Fibroblast of lung (primary cell): ENCODE measurements at regions not wholly inside any gene's neighbourhood (a gene's known extent, or its start where the extent isn't known, plus 50 kb on each side); places are given as distances from the start of the nearest gene placed in this dataset.

Source experiments
- DNase-seq, 2 donors: peaks; one replicate each; pipeline versions ENCODE4 v3.0.0 to v3.0.0-alpha.2; 2010; ENCODE audit warnings: low read depth in 2 of 2
- H2AFZ ChIP-seq: 2 replicates; pipeline ENCODE4 v1.5.1; 2012; ENCODE audit warnings: low read length, control low read depth, inconsistent platforms
- H3K27ac ChIP-seq: 2 replicates; pipeline ENCODE4 v1.5.1; 2011; ENCODE audit warnings: low read length, control low read depth; ENCODE audit not compliant: insufficient read depth
- H3K27me3 ChIP-seq: 2 replicates; pipeline ENCODE4 v1.5.1; 2011; ENCODE audit warnings: mild to moderate bottlenecking, low read length; ENCODE audit not compliant: control insufficient read depth, insufficient read depth
- H3K36me3 ChIP-seq: 2 replicates; pipeline ENCODE4 v1.5.1; 2011; ENCODE audit warnings: low read length; ENCODE audit not compliant: control insufficient read depth, insufficient read depth
- H3K4me1 ChIP-seq: 2 replicates; pipeline ENCODE4 v1.5.1; 2011; ENCODE audit warnings: low read length; ENCODE audit not compliant: control insufficient read depth, insufficient read depth; ENCODE audit errors: extremely low read depth
- H3K4me2 ChIP-seq: 2 replicates; pipeline ENCODE4 v1.5.1; 2011; ENCODE audit warnings: low read length, control low read depth; ENCODE audit not compliant: insufficient read depth; ENCODE audit errors: extremely low read depth
- H3K4me3 ChIP-seq, 4 experiments: fragments of 200-600 bp in 1 of 4; sonication (generic) in 1 of 4; replicated peaks in 1 of 4; 2 replicates each; pipeline ENCODE4 v1.5.1; 2011 to 2016; ENCODE audit warnings: low read length in 4 of 4, low read depth in 3 of 4, mild to moderate bottlenecking in 3 of 4, control low read depth in 2 of 4, inconsistent platforms in 1 of 4, mixed read lengths in 1 of 4; ENCODE audit not compliant: insufficient read depth in 1 of 4; ENCODE audit errors: control extremely low read depth in 1 of 4
- H3K79me2 ChIP-seq: 2 replicates; pipeline ENCODE4 v1.5.1; 2012; ENCODE audit warnings: mild to moderate bottlenecking, low read length, inconsistent platforms; ENCODE audit not compliant: control insufficient read depth, insufficient read depth
- H3K9ac ChIP-seq: 2 replicates; pipeline ENCODE4 v1.5.1; 2011; ENCODE audit warnings: mild to moderate bottlenecking, low read length, control low read depth; ENCODE audit not compliant: insufficient read depth
- H3K9me3 ChIP-seq: 2 replicates; pipeline ENCODE4 v1.5.1; 2012; ENCODE audit warnings: low read depth, low read length; ENCODE audit not compliant: control insufficient read depth, insufficient read depth
- H4K20me1 ChIP-seq: 2 replicates; pipeline ENCODE4 v1.5.1; 2011; ENCODE audit warnings: low read length; ENCODE audit not compliant: control insufficient read depth, insufficient read depth; ENCODE audit errors: extremely low read depth
- CTCF ChIP-seq, 2 donors: IDR thresholded peaks in 1 of 2; conservative IDR thresholded peaks in 1 of 2; 1 replicate in 1 of 2; 2 replicates in 1 of 2; pipeline ENCODE4 v1.5.1; 2011 to 2012; ENCODE audit warnings: low read length in 2 of 2, control low read depth in 1 of 2, inconsistent platforms in 1 of 2, low read depth in 1 of 2, mild to moderate bottlenecking in 1 of 2
- EZH2 ChIP-seq: IDR thresholded peaks from 2 replicates; pipeline ENCODE4 v1.5.1; 2012; ENCODE audit warnings: low read length, control low read depth, mild to moderate bottlenecking; ENCODE audit errors: missing control alignments

- no peaks in the 10 kb centered on the region for H4K20me1 ChIP-seq
- no peak for TF ChIP-seq EZH2
- TF ChIP-seq CTCF (conservative IDR thresholded peaks at IDR 0.05 in 1 of 2, IDR thresholded peaks at IDR 0.05 in 1 of 2; ENCODE audit: low read depth in 1 of 2, low read length in 2 of 2): no peak
Measured at GRCh38 chr16:64295466-64295865, 826.4 kb downstream of the CDH11 start.

DNA sequence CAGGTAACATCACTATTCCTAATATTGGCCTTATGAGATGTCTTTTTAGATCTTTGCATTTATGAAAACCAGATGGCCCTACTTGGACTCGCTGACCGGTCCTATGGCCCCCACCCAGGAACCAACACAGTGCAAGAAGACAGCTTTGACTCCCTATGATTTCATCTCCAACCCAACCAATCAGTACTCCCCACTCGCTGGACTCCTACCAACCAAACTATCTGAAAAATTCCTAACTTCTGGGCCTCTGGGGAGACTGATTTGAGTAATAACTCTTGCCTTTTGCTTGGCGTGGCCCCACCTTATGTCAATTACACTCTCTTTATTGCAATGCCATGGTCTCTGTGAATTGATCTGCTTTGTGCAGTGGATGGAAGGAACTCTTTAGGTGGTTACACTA lies 828.9 kb downstream of the CDH11 start:
- no peaks in the 10 kb centered on the region for H3K4me1 ChIP-seq
- H3K36me3 ChIP-seq: no peaks in the 10 kb centered on the region
- no peak overlapping the region for H3K27ac ChIP-seq
- H4K20me1 ChIP-seq: no peaks in the 10 kb centered on the region
- H2AFZ ChIP-seq: no peak overlapping the region
- H3K9me3 ChIP-seq: no peaks in the 10 kb centered on the region
- no peak overlapping the region for H3K9ac ChIP-seq
- no peak overlapping the region for H3K4me3 ChIP-seq
- no peaks in the 10 kb centered on the region for H3K79me2 ChIP-seq
- no peaks in the 10 kb centered on the region for H3K27me3 ChIP-seq
- no peak for TF ChIP-seq CTCF (conservative IDR thresholded peaks at IDR 0.05 in 1 of 2, IDR thresholded peaks at IDR 0.05 in 1 of 2; ENCODE audit: low read depth in 1 of 2, low read length in 2 of 2)
- no peak for TF ChIP-seq EZH2
- DNase-seq: no peak
- H3K4me2 ChIP-seq: no peak overlapping the region

More at GRCh38 chr16:64295466-64295865, 826.4 kb downstream of the CDH11 start:
- Histone ChIP-seq H2AFZ (no peak overlapping the region), H3K27ac (no peak overlapping the region), H3K4me1 (no peaks in the 10 kb centered on the region), H3K27me3 (no peaks in the 10 kb centered on the region), H3K36me3 (no peaks in the 10 kb centered on the region), H3K9ac (no peak overlapping the region), H3K4me2 (no peak overlapping the region), H3K79me2 (no peaks in the 10 kb centered on the region), H3K4me3 (no peak overlapping the region), H3K9me3 (no peaks in the 10 kb centered on the region)
- DNase-seq: peak in 1 of 2 donors; percentile 5

DNA sequence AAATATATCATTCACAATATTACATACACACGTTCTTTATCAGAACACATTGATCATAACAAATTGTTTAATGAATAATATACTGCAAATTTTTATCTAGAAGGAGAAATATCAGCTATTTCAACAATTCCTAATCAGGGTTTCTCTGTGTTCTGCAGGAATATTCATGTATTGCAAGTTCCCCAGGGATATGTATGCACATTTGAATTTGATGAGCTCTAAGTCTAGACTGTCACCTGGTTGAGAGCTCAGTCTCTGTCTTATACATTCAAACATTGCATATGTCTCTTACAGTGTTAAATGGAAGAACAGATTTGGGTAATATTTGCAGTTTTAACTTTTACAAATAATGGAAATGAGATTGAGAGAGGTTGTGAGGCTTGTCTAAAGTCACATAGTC lies 829.7 kb downstream of the CDH11 start:
- Histone ChIP-seq H2AFZ (no peak overlapping the region), H3K36me3 (no peaks in the 10 kb centered on the region), H3K27ac (no peak overlapping the region), H4K20me1 (no peaks in the 10 kb centered on the region), H3K79me2 (no peaks in the 10 kb centered on the region), H3K9ac (no peak overlapping the region), H3K9me3 (no peaks in the 10 kb centered on the region), H3K27me3 (no peaks in the 10 kb centered on the region), H3K4me3 (no peak overlapping the region), H3K4me2 (no peak overlapping the region), H3K4me1 (no peaks in the 10 kb centered on the region)
- DNase-seq: no peak
- no peak for TF ChIP-seq CTCF (conservative IDR thresholded peaks at IDR 0.05 in 1 of 2, IDR thresholded peaks at IDR 0.05 in 1 of 2; ENCODE audit: low read depth in 1 of 2, low read length in 2 of 2)
- no peak for TF ChIP-seq EZH2
